Esophagus muscularis mucosa (tissue), 3 donors: ENCODE measurements at regions not wholly inside any gene's neighbourhood (a gene's known extent, or its start where the extent isn't known, plus 50 kb on each side); places are given as distances from the start of the nearest gene placed in this dataset.

Experiments used
- POLR2A ChIP-seq: fragments of 450-650 bp; IDR thresholded peaks from one replicate; pipeline ENCODE4 v1.6.1; 2017; ENCODE audit warnings: antibody characterized with exemption, moderate library complexity, mild to moderate bottlenecking, low read depth
- POLR2AphosphoS5 ChIP-seq, 2 donors: sonication (generic); formaldehyde crosslinking; IDR thresholded peaks; one replicate each; pipeline ENCODE4 v1.6.1; 2017; ENCODE audit warnings: antibody characterized with exemption in 2 of 2
- TF ChIP-seq, protein P1 (sequence below), 3 experiments: fragments of 200-600 bp in 2 of 3; fragments of 450-650 bp in 1 of 3; sonication (generic) in 2 of 3; IDR thresholded peaks; one replicate each; pipeline ENCODE4 v1.5.1; 2017 to 2019; ENCODE audit warnings: antibody characterized with exemption in 3 of 3, mild to moderate bottlenecking in 2 of 3, moderate library complexity in 1 of 3

GRCh38 chr17:59502800-59503199 is 62.6 kb upstream of the DHX40 start:
- no peak for TF ChIP-seq POLR2AphosphoS5 (IDR thresholded peaks at IDR 0.05)
- TF ChIP-seq, protein P1, sequence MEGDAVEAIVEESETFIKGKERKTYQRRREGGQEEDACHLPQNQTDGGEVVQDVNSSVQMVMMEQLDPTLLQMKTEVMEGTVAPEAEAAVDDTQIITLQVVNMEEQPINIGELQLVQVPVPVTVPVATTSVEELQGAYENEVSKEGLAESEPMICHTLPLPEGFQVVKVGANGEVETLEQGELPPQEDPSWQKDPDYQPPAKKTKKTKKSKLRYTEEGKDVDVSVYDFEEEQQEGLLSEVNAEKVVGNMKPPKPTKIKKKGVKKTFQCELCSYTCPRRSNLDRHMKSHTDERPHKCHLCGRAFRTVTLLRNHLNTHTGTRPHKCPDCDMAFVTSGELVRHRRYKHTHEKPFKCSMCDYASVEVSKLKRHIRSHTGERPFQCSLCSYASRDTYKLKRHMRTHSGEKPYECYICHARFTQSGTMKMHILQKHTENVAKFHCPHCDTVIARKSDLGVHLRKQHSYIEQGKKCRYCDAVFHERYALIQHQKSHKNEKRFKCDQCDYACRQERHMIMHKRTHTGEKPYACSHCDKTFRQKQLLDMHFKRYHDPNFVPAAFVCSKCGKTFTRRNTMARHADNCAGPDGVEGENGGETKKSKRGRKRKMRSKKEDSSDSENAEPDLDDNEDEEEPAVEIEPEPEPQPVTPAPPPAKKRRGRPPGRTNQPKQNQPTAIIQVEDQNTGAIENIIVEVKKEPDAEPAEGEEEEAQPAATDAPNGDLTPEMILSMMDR (IDR thresholded peaks at IDR 0.05), result no peak
- TF ChIP-seq POLR2A, result no peak
